SK-N-SH (cell line): ENCODE measurements at regions not wholly inside any gene's neighbourhood (a gene's known extent, or its start where the extent isn't known, plus 50 kb on each side); places are given as distances from the start of the nearest gene placed in this dataset.

Experiments used
- CTCF ChIA-PET: fragments of 300-600, 350-600 bp; formaldehyde crosslinking; extraction: SDS; loops from one replicate; lab custom pipeline; 2021; lab: Yijun Ruan, JAX
- POLR2A ChIA-PET: fragments of 350-600 bp; sonication (Branson Sonifier 250); formaldehyde crosslinking; extraction: SDS; loops from one replicate; lab custom pipeline; 2020; ENCODE audit warnings: antibody characterized with exemption, inconsistent platforms; lab: Yijun Ruan, JAX
- DNase-seq: peaks from one replicate; pipeline ENCODE4 v3.0.0; 2012
- H2AFZ ChIP-seq: fragments of 200-600 bp; sonication (generic); 2 replicates; pipeline ENCODE4 v1.8.1; 2016; ENCODE audit warnings: antibody characterized with exemption, mild to moderate bottlenecking, low read depth
- H3F3A ChIP-seq: fragments of 200-600 bp; sonication (generic); replicated peaks from 2 replicates; pipeline ENCODE3; 2016; ENCODE audit warnings: antibody characterized with exemption, mild to moderate bottlenecking; ENCODE audit not compliant: insufficient read depth
- H3K27ac ChIP-seq, 2 experiments: fragments of 200-500 bp in 1 of 2; fragments of 200-600 bp in 1 of 2; sonication (Bioruptor generic) in 1 of 2; sonication (generic), shearing (Covaris generic) in 1 of 2; 2 replicates each; pipeline versions ENCODE4 v1.5.1 to v1.6.1; 2014 to 2016; ENCODE audit warnings: low read depth in 2 of 2, inconsistent platforms in 1 of 2, low read length in 1 of 2, mild to moderate bottlenecking in 1 of 2, mixed read lengths in 1 of 2
- H3K27me3 ChIP-seq: fragments of 200-600 bp; sonication (generic), shearing (Covaris generic); 2 replicates; pipeline ENCODE4 v1.6.1; 2016; ENCODE audit warnings: mixed run types; ENCODE audit not compliant: insufficient read depth
- H3K36me3 ChIP-seq, 2 experiments: fragments of 200-500 bp in 1 of 2; fragments of 200-600 bp in 1 of 2; sonication (Bioruptor generic) in 1 of 2; sonication (generic) in 1 of 2; replicated peaks in 1 of 2; 2 replicates each; pipeline versions ENCODE3 to v1.5.1; 2014 to 2016; ENCODE audit warnings: low read length in 1 of 2, mild to moderate bottlenecking in 1 of 2; ENCODE audit not compliant: insufficient read depth in 2 of 2, control insufficient read depth in 1 of 2
- H3K4me1 ChIP-seq, 2 experiments: fragments of 200-500 bp in 1 of 2; fragments of 200-600 bp in 1 of 2; sonication (Bioruptor generic) in 1 of 2; sonication (generic), shearing (Covaris generic) in 1 of 2; 2 replicates each; pipeline versions ENCODE4 v1.5.1 to v1.6.1; 2014 to 2016; ENCODE audit warnings: low read depth in 1 of 2, low read length in 1 of 2, mixed run types in 1 of 2; ENCODE audit not compliant: insufficient read depth in 2 of 2, control insufficient read depth in 1 of 2
- H3K4me2 ChIP-seq: fragments of 200-600 bp; sonication (generic), shearing (Covaris generic); 2 replicates; pipeline ENCODE4 v1.6.1; 2017; ENCODE audit warnings: mixed run types
- H3K4me3 ChIP-seq, 2 experiments: fragments of 200-500 bp in 1 of 2; fragments of 200-600 bp in 1 of 2; sonication (Bioruptor generic) in 1 of 2; sonication (generic), shearing (Covaris generic) in 1 of 2; 2 replicates each; pipeline versions ENCODE4 v1.5.1 to v1.8.1; 2014 to 2016; ENCODE audit warnings: low read depth in 2 of 2, inconsistent platforms in 1 of 2, low read length in 1 of 2, mild to moderate bottlenecking in 1 of 2, mixed read lengths in 1 of 2, moderate library complexity in 1 of 2
- H3K79me2 ChIP-seq: fragments of 200-600 bp; sonication (generic); 2 replicates; pipeline ENCODE4 v1.8.1; 2017; ENCODE audit warnings: mild to moderate bottlenecking; ENCODE audit not compliant: insufficient read depth
- H3K9ac ChIP-seq: fragments of 200-600 bp; sonication (generic); 2 replicates; pipeline ENCODE4 v1.6.1; 2017; ENCODE audit warnings: mixed run types
- H3K9me2 ChIP-seq: fragments of 200-600 bp; sonication (generic); 2 replicates; pipeline ENCODE4 v1.6.1; 2017; ENCODE audit warnings: mixed run types
- H3K9me3 ChIP-seq: fragments of 200-600 bp; sonication (generic); 2 replicates; pipeline ENCODE4 v1.6.1; 2017; ENCODE audit warnings: mixed run types, mild to moderate bottlenecking, moderate library complexity
- H4K20me1 ChIP-seq: fragments of 200-600 bp; sonication (generic); 2 replicates; pipeline ENCODE4 v1.6.1; 2017; ENCODE audit warnings: mild to moderate bottlenecking, mixed run types; ENCODE audit not compliant: insufficient read depth
- CHD2 ChIP-seq: fragments of 150-350 bp; IDR thresholded peaks from 2 replicates; pipeline ENCODE4 v1.6.1; 2018; ENCODE audit warnings: low read length; ENCODE audit not compliant: partially characterized antibody
- EP300 ChIP-seq, 2 experiments: IDR thresholded peaks; 2 replicates each; pipeline versions ENCODE4 v1.4.0 to v1.6.1; 2012; ENCODE audit warnings: borderline replicate concordance in 1 of 2, low read depth in 1 of 2, low read length in 1 of 2
- EZH2phosphoT487 ChIP-seq: fragments of 200-600 bp; sonication (generic); IDR thresholded peaks from 2 replicates; pipeline ENCODE4 v1.6.1; 2017; ENCODE audit warnings: low read depth, mixed run types, mild to moderate bottlenecking, antibody characterized with exemption, moderate library complexity, borderline replicate concordance
- FOXJ3 ChIP-seq: sonication (generic); formaldehyde crosslinking; IDR thresholded peaks from 2 replicates; pipeline ENCODE4 v1.5.1; 2020; ENCODE audit warnings: mild to moderate bottlenecking, missing genetic modification reagents
- FOXM1 ChIP-seq: IDR thresholded peaks from 2 replicates; pipeline ENCODE4 v1.4.0; 2012; ENCODE audit warnings: low read depth, mild to moderate bottlenecking
- NFIC ChIP-seq: IDR thresholded peaks from 2 replicates; pipeline ENCODE4 v1.4.0; 2012; ENCODE audit warnings: borderline replicate concordance
- POLR2AphosphoS5 ChIP-seq: IDR thresholded peaks from 2 replicates; pipeline ENCODE4 v1.6.1; 2012; ENCODE audit warnings: low read depth, low read length
- REST ChIP-seq: IDR thresholded peaks from 2 replicates; pipeline ENCODE4 v1.6.1; 2012; ENCODE audit warnings: mild to moderate bottlenecking, low read depth, low read length, moderate library complexity
- RFX5 ChIP-seq: IDR thresholded peaks from 2 replicates; pipeline ENCODE4 v1.6.1; 2012; ENCODE audit warnings: mild to moderate bottlenecking, improper control_type of control experiment, low read length
- TAF1 ChIP-seq: IDR thresholded peaks from 2 replicates; pipeline ENCODE4 v1.6.1; 2012; ENCODE audit warnings: low read depth, mild to moderate bottlenecking, low read length, moderate library complexity, borderline replicate concordance
- USF1 ChIP-seq: IDR thresholded peaks from 2 replicates; pipeline ENCODE4 v1.4.0; 2012; ENCODE audit warnings: low read depth, borderline replicate concordance
- YY1 ChIP-seq: IDR thresholded peaks from 2 replicates; pipeline ENCODE4 v1.4.0; 2012; ENCODE audit warnings: low read depth, mild to moderate bottlenecking
- WGBS: methylation state at CpG from one replicate; pipeline ENCODE4 v1.1.6; 2017; ENCODE audit warnings: low lambda C conversion rate; 5-methylcytosine and 5-hydroxymethylcytosine counted together

DNA sequence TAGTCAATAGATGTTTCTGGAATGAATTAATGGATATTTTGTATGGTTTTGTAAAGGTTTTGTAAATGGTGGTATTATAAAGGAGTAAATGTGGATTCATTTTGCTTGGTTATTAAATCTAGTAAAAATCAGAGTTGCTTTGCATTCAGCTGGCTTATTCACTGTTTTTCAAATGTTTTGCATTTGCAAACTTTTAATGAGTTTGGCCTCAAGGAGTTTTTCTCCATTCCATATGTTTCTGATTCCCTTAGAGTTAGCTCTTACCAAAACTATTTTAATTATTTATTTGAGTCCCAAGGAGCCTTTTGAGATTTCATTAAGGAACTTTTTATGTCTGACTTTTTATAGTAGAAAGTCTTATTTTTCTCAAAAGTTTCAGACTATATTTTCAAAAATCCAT is 992.2 kb downstream of the DIPK2A start (continued):
- no peak for TF ChIP-seq POLR2AphosphoS5
- TF ChIP-seq YY1: no peak
- TF ChIP-seq, all 33 proteins: peak for 0

DNA sequence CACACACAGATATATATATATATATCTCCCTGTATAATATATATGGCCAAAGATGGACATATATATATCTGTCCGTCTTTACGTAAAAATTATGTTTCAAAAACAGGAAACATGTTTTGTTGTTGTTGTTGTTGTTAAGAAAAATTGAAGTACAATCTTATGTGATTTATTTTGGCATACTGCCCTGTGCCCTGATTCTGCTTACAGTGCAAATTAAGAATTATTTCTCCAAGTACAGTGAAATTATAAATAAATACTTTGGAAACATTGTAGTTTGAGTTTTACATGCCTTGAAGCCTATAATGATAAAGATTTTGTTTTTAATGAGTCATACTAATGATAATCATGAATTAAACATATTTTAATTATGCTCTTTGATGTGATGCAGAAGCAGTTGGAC is 994.9 kb downstream of the DIPK2A start:
- Histone ChIP-seq H3K4me1 (no peaks in the 10 kb centered on the region), H3K4me3 (no peak overlapping the region), H3K36me3 (no peaks in the 10 kb centered on the region), H3K27ac (no peak overlapping the region), H2AFZ (no peak overlapping the region), H3K9me2 (no peaks in the 10 kb centered on the region), H3K9ac (no peak overlapping the region), H3K79me2 (no peaks in the 10 kb centered on the region), H4K20me1 (no peaks in the 10 kb centered on the region), H3F3A (peaks cover 4% of the 10 kb centered on the region), H3K27me3 (no peaks in the 10 kb centered on the region), H3K4me2 (no peak overlapping the region), H3K9me3 (no peaks in the 10 kb centered on the region)
- TF ChIP-seq FOXJ3 (no peak), EP300 (IDR thresholded peaks at IDR 0.05; ENCODE audit: borderline replicate concordance in 1 of 2, low read depth in 1 of 2, low read length in 1 of 2) (no peak), REST (no peak), TAF1 (no peak), NFIC (no peak), USF1 (no peak), CHD2 (no peak), POLR2AphosphoS5 (no peak), EZH2phosphoT487 (no peak), RFX5 (no peak), FOXM1 (no peak)
- no peak for DNase-seq
- CTCF ChIA-PET: no interaction called here
- 43% methylated on average over 2 of the region's 2 CpGs for WGBS
- POLR2A ChIA-PET: no interaction called here
